ENCODE measurements at regions not wholly inside any gene's neighbourhood (a gene's known extent, or its start where the extent isn't known, plus 50 kb on each side); places are given as distances from the start of the nearest gene placed in this dataset.

- no peak for TF ChIP-seq CTCF (IDR thresholded peaks at IDR 0.05)
- no peak for TF ChIP-seq POLR2A (IDR thresholded peaks at IDR 0.05)
Observed at GRCh38 chrX:39264023-39264422, 462.8 kb downstream of the MID1IP1 start.
